Fibroblast of lung (primary cell): ENCODE measurements at regions not wholly inside any gene's neighbourhood (a gene's known extent, or its start where the extent isn't known, plus 50 kb on each side); places are given as distances from the start of the nearest gene placed in this dataset.

Experiments
- EZH2 ChIP-seq: IDR thresholded peaks from 2 replicates; pipeline ENCODE4 v1.5.1; 2012; ENCODE audit warnings: low read length, control low read depth, mild to moderate bottlenecking; ENCODE audit errors: missing control alignments
- TF ChIP-seq, protein P1 (sequence below), 2 donors: IDR thresholded peaks in 1 of 2; conservative IDR thresholded peaks in 1 of 2; 1 replicate in 1 of 2; 2 replicates in 1 of 2; pipeline ENCODE4 v1.5.1; 2011 to 2012; ENCODE audit warnings: low read length in 2 of 2, control low read depth in 1 of 2, inconsistent platforms in 1 of 2, low read depth in 1 of 2, mild to moderate bottlenecking in 1 of 2

- TF ChIP-seq, protein P1, sequence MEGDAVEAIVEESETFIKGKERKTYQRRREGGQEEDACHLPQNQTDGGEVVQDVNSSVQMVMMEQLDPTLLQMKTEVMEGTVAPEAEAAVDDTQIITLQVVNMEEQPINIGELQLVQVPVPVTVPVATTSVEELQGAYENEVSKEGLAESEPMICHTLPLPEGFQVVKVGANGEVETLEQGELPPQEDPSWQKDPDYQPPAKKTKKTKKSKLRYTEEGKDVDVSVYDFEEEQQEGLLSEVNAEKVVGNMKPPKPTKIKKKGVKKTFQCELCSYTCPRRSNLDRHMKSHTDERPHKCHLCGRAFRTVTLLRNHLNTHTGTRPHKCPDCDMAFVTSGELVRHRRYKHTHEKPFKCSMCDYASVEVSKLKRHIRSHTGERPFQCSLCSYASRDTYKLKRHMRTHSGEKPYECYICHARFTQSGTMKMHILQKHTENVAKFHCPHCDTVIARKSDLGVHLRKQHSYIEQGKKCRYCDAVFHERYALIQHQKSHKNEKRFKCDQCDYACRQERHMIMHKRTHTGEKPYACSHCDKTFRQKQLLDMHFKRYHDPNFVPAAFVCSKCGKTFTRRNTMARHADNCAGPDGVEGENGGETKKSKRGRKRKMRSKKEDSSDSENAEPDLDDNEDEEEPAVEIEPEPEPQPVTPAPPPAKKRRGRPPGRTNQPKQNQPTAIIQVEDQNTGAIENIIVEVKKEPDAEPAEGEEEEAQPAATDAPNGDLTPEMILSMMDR (conservative IDR thresholded peaks at IDR 0.05 in 1 of 2, IDR thresholded peaks at IDR 0.05 in 1 of 2; ENCODE audit: low read depth in 1 of 2, low read length in 2 of 2) = no peak
- no peak for TF ChIP-seq EZH2
These were observed 398.1 kb downstream of the KCNJ18 start for GRCh38 chr17:22090263-22090935.
